ENCODE measurements at regions not wholly inside any gene's neighbourhood (a gene's known extent, or its start where the extent isn't known, plus 50 kb on each side); places are given as distances from the start of the nearest gene placed in this dataset.

DNA sequence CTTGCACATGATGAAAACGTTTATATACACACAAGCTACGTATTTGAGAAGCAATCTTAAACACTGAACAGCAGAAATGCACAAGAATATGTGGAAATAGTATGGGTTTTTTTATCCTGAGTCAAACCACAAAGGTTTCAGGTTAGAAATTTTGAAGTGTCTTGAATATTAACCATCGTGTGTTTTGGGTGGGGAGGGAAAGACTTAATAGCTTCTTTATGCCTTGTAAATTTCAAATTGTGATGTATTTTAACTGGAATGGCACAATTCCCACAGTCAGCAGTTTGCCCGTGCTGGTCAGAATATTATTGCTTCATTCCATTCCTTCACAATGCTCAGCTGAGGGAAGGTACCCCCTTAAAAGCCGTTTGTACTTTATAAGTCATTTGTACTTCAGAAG lies 67.4 kb upstream of the WDR1 start:
- no peak overlapping the region for H3K27ac Mint-ChIP-seq
- peaks cover 3% of the 10 kb centered on the region for H3K9me3 Mint-ChIP-seq
- no peak overlapping the region for H3K4me3 Mint-ChIP-seq
- H3K4me1 Mint-ChIP-seq: peaks cover 2% of the 10 kb centered on the region
- TF ChIP-seq, protein P1, sequence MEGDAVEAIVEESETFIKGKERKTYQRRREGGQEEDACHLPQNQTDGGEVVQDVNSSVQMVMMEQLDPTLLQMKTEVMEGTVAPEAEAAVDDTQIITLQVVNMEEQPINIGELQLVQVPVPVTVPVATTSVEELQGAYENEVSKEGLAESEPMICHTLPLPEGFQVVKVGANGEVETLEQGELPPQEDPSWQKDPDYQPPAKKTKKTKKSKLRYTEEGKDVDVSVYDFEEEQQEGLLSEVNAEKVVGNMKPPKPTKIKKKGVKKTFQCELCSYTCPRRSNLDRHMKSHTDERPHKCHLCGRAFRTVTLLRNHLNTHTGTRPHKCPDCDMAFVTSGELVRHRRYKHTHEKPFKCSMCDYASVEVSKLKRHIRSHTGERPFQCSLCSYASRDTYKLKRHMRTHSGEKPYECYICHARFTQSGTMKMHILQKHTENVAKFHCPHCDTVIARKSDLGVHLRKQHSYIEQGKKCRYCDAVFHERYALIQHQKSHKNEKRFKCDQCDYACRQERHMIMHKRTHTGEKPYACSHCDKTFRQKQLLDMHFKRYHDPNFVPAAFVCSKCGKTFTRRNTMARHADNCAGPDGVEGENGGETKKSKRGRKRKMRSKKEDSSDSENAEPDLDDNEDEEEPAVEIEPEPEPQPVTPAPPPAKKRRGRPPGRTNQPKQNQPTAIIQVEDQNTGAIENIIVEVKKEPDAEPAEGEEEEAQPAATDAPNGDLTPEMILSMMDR (IDR thresholded peaks at IDR 0.05; ENCODE audit: unreplicated experiment): no peak
- H3K36me3 Mint-ChIP-seq: no peaks in the 10 kb centered on the region
- DNase-seq (ENCODE audit: low spot score in 2 of 2, unreplicated experiment in 2 of 2): no peak
- no peaks in the 10 kb centered on the region for H3K27me3 Mint-ChIP-seq (ENCODE audit: low read depth)

DNA sequence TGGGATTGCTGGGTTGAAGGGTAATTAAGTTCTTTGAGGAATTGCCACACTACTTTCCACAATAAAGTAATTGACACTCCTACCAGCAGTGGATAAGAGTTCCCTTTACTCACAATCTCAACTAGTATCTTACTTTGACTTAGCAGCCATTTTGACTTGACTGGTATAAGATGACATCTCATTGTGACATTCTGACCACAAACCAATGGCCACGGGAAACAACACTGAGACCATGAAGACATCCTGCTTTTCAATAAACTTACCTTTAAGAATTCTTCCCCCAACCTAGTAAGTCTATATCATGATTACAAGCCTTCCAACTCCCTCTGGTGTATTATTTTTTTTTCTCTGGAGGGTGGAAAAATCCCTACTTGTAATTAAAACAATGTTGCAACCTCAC lies 66.9 kb upstream of the WDR1 start:
- Mint-ChIP-seq H3K27me3 (ENCODE audit: low read depth) (no peaks in the 10 kb centered on the region), H3K4me1 (peaks cover 2% of the 10 kb centered on the region), H3K27ac (no peak overlapping the region), H3K4me3 (no peak overlapping the region), H3K36me3 (no peaks in the 10 kb centered on the region), H3K9me3 (peaks cover 4% of the 10 kb centered on the region)
- TF ChIP-seq, protein P1 (IDR thresholded peaks at IDR 0.05; ENCODE audit: unreplicated experiment): no peak
- no peak for DNase-seq (ENCODE audit: low spot score in 2 of 2, unreplicated experiment in 2 of 2)

GRCh38 chr4:10182446-10183424 lies 66.1 kb upstream of the WDR1 start:
- Mint-ChIP-seq H3K4me3 (no peak overlapping the region), H3K4me1 (peaks cover 2% of the 10 kb centered on the region), H3K9me3 (peaks cover 8% of the 10 kb centered on the region), H3K27me3 (ENCODE audit: low read depth) (no peaks in the 10 kb centered on the region), H3K27ac (no peak overlapping the region), H3K36me3 (no peaks in the 10 kb centered on the region)
- no peak for DNase-seq (ENCODE audit: low spot score in 2 of 2, unreplicated experiment in 2 of 2)
- TF ChIP-seq, protein P1 (IDR thresholded peaks at IDR 0.05; ENCODE audit: unreplicated experiment): no peak

DNA sequence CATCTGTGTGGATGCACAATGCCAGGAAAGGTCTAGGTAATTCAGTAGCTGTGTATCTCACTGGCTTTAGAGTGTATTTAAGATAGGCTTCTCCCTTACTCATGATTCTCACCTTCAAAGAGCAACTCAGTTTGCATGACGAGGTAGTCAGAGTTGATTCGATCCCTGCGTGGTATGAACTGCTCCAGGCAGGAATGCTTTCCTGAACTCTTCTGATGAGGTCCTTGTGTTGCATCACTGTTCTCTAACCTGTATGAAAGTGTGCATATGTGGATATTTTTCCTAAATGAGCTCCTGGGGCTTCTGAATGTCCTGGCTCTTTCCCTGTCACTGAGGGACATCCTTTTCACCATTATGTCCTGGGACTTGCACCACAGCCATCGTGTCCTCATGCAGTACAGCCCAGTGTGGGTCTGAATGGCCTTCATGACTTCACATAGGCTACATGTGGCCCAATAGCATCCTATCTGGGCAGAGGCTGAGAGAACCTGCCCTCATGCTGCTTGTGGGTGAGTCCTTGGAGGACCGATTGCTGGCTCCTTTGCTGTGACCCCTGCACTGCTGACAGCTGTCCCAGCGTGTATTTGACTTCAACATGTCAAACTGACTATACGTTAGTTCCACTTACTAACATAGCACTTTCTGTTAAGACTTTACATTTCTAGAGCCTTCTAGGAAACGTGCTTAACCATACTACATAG lies 65.3 kb upstream of the WDR1 start:
- TF ChIP-seq, protein P1 (IDR thresholded peaks at IDR 0.05; ENCODE audit: unreplicated experiment): no peak
- no peaks in the 10 kb centered on the region for H3K36me3 Mint-ChIP-seq
- no peaks in the 10 kb centered on the region for H3K27me3 Mint-ChIP-seq (ENCODE audit: low read depth)
- H3K4me1 Mint-ChIP-seq: peaks cover 2% of the 10 kb centered on the region
- H3K4me3 Mint-ChIP-seq: no peak overlapping the region
- no peak for DNase-seq (ENCODE audit: low spot score in 2 of 2, unreplicated experiment in 2 of 2)
- no peak overlapping the region for H3K27ac Mint-ChIP-seq
- H3K9me3 Mint-ChIP-seq: peaks cover 8% of the 10 kb centered on the region

GRCh38 chr4:10180927-10181744 lies 64.5 kb upstream of the WDR1 start:
- Mint-ChIP-seq H3K4me1 (peaks cover 2% of the 10 kb centered on the region), H3K27me3 (ENCODE audit: low read depth) (no peaks in the 10 kb centered on the region), H3K4me3 (no peak overlapping the region), H3K9me3 (peaks cover 8% of the 10 kb centered on the region), H3K36me3 (no peaks in the 10 kb centered on the region), H3K27ac (no peak overlapping the region)
- TF ChIP-seq, protein P1 (IDR thresholded peaks at IDR 0.05; ENCODE audit: unreplicated experiment): no peak
- no peak for DNase-seq (ENCODE audit: low spot score in 2 of 2, unreplicated experiment in 2 of 2)
